ENCODE measurements at regions not wholly inside any gene's neighbourhood (a gene's known extent, or its start where the extent isn't known, plus 50 kb on each side); places are given as distances from the start of the nearest gene placed in this dataset.

GRCh38 chr6:103017878-103018277 lies 1624.4 kb downstream of the GRIK2 start:
- intact Hi-C loops (cut with DNase I), result no loop called here
- Histone ChIP-seq H3K36me3 (no peaks in the 10 kb centered on the region), H3K4me1 (no peaks in the 10 kb centered on the region), H3K27ac (no peak overlapping the region), H3K27me3 (no peaks in the 10 kb centered on the region), H3K4me3 (no peak overlapping the region), H3K9me3 (no peaks in the 10 kb centered on the region)
- TF ChIP-seq POLR2AphosphoS5 (IDR thresholded peaks at IDR 0.05), result no peak
- no peak for TF ChIP-seq POLR2A (IDR thresholded peaks at IDR 0.05)
- TF ChIP-seq CTCF (IDR thresholded peaks at IDR 0.05), result no peak
- TF ChIP-seq EP300 (IDR thresholded peaks at IDR 0.05), result no peak
- 92 to 95% methylated on average over 9 of the region's 9 CpGs for WGBS, 2 donors
- DNase-seq, result no peak

- no peak for TF ChIP-seq EP300 (IDR thresholded peaks at IDR 0.05)
- no peak for TF ChIP-seq POLR2AphosphoS5 (IDR thresholded peaks at IDR 0.05)
- no peaks in the 10 kb centered on the region for H3K4me1 ChIP-seq
- no peaks in the 10 kb centered on the region for H3K36me3 ChIP-seq
- DNase-seq, result no peak
- intact Hi-C loops (cut with DNase I), result no loop called here
- no peaks in the 10 kb centered on the region for H3K27me3 ChIP-seq
- H3K27ac ChIP-seq, result no peak overlapping the region
- H3K4me3 ChIP-seq, result no peak overlapping the region
- 44 to 46% methylated on average over 2 of the region's 2 CpGs for WGBS, 2 donors
- H3K9me3 ChIP-seq, result no peaks in the 10 kb centered on the region
Measured at GRCh38 chr6:103011605-103012004, 1618.1 kb downstream of the GRIK2 start.

- intact Hi-C loops (cut with DNase I), result no loop called here
Measured at GRCh38 chr6:103002282-103002681, 1608.8 kb downstream of the GRIK2 start.

GRCh38 chr6:103001724-103002123 lies 1608.2 kb downstream of the GRIK2 start:
- H3K9me3 ChIP-seq, result no peaks in the 10 kb centered on the region
- DNase-seq, result no peak
- H3K27me3 ChIP-seq, result no peaks in the 10 kb centered on the region
- H3K27ac ChIP-seq, result no peak overlapping the region
- no peaks in the 10 kb centered on the region for H3K4me1 ChIP-seq
- no peak overlapping the region for H3K4me3 ChIP-seq
- intact Hi-C loops (cut with DNase I), result no loop called here
- no peak for TF ChIP-seq POLR2A (IDR thresholded peaks at IDR 0.05)
- WGBS, 2 donors, result 74 to 85% methylated on average over 1 of the region's 1 CpG
- no peaks in the 10 kb centered on the region for H3K36me3 ChIP-seq

More at GRCh38 chr6:103002282-103002681, 1608.8 kb downstream of the GRIK2 start:
- DNase-seq, result no peak
- no peaks in the 10 kb centered on the region for H3K4me1 ChIP-seq
- no peaks in the 10 kb centered on the region for H3K36me3 ChIP-seq
- no peak overlapping the region for H3K4me3 ChIP-seq
- TF ChIP-seq POLR2AphosphoS5 (IDR thresholded peaks at IDR 0.05), result no peak
- no peak for TF ChIP-seq EP300 (IDR thresholded peaks at IDR 0.05)
- TF ChIP-seq CTCF (IDR thresholded peaks at IDR 0.05), result no peak
- no peak for TF ChIP-seq POLR2A (IDR thresholded peaks at IDR 0.05)
- no peaks in the 10 kb centered on the region for H3K27me3 ChIP-seq
- H3K27ac ChIP-seq, result no peak overlapping the region
- 72 to 77% methylated on average over 3 of the region's 3 CpGs for WGBS, 2 donors
- no peaks in the 10 kb centered on the region for H3K9me3 ChIP-seq

GRCh38 chr6:103000688-103001087 lies 1607.2 kb downstream of the GRIK2 start:
- no peak for TF ChIP-seq EP300 (IDR thresholded peaks at IDR 0.05)
- no peak for TF ChIP-seq POLR2AphosphoS5 (IDR thresholded peaks at IDR 0.05)
- no peak for TF ChIP-seq CTCF (IDR thresholded peaks at IDR 0.05)
- no peak for TF ChIP-seq POLR2A (IDR thresholded peaks at IDR 0.05)
- H3K4me3 ChIP-seq, result no peak overlapping the region
- intact Hi-C loops (cut with DNase I), result no loop called here
- no peaks in the 10 kb centered on the region for H3K36me3 ChIP-seq
- 14 to 29% methylated on average over 8 of the region's 8 CpGs for WGBS, 2 donors
- H3K4me1 ChIP-seq, result no peaks in the 10 kb centered on the region
- no peaks in the 10 kb centered on the region for H3K9me3 ChIP-seq
- no peaks in the 10 kb centered on the region for H3K27me3 ChIP-seq
- no peak overlapping the region for H3K27ac ChIP-seq
- no peak for DNase-seq

- no peak for DNase-seq
- TF ChIP-seq POLR2AphosphoS5 (IDR thresholded peaks at IDR 0.05) (no peak), CTCF (IDR thresholded peaks at IDR 0.05) (no peak), EP300 (IDR thresholded peaks at IDR 0.05) (no peak), POLR2A (IDR thresholded peaks at IDR 0.05) (no peak)
- H3K27ac ChIP-seq, result no peak overlapping the region
- no peaks in the 10 kb centered on the region for H3K4me1 ChIP-seq
- H3K4me3 ChIP-seq, result no peak overlapping the region
- no peaks in the 10 kb centered on the region for H3K27me3 ChIP-seq
- H3K9me3 ChIP-seq, result no peaks in the 10 kb centered on the region
- no peaks in the 10 kb centered on the region for H3K36me3 ChIP-seq
- intact Hi-C loops (cut with DNase I), result no loop called here
Measured at GRCh38 chr6:102995491-102995890, 1602.0 kb downstream of the GRIK2 start.
